ENCODE measurements at regions not wholly inside any gene's neighbourhood (a gene's known extent, or its start where the extent isn't known, plus 50 kb on each side); places are given as distances from the start of the nearest gene placed in this dataset.

DNA sequence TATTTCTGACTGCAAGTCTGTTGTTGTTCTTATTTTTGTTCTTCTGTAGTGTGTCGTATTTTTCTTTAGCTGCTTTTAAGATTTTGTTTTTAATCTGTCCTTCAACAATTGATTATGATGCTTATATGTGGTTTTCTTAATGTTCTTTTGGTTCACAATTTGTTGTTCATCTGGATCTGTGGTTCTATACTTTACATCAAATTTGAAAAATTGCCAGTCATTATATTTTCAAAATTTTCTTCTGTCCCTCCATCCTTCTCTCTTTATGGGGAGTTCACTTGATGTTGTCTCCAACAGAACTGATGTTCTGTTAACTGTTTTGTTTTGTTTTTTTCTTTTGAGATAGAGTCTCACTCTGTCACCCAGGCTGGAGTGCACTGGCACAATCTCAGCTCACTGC is 378.5 kb upstream of the CD180 start:
- TF ChIP-seq CTCF (IDR thresholded peaks at IDR 0.05) (no peak), POLR2A (IDR thresholded peaks at IDR 0.05) (no peak), POLR2AphosphoS5 (IDR thresholded peaks at IDR 0.05; ENCODE audit: insufficient read depth in 1 of 2, low read depth in 1 of 2) (no peak)

Measured in vagina (tissue), 2 donors.